ENCODE measurements at regions not wholly inside any gene's neighbourhood (a gene's known extent, or its start where the extent isn't known, plus 50 kb on each side); places are given as distances from the start of the nearest gene placed in this dataset.

GRCh38 chr3:89622063-89622700, 514.8 kb downstream of the EPHA3 start:
- H2AFZ ChIP-seq: no peak overlapping the region
- no peaks in the 10 kb centered on the region for H3K36me3 ChIP-seq (replicated peaks; ENCODE audit: insufficient read depth, low read depth)
- DNase-seq (ENCODE audit: low spot score): no peak
- H3K79me2 ChIP-seq: no peaks in the 10 kb centered on the region
- no peaks in the 10 kb centered on the region for H3K4me1 ChIP-seq (ENCODE audit: insufficient read depth)
- H3K9me2 ChIP-seq (replicated peaks; ENCODE audit: insufficient read depth): no peaks in the 10 kb centered on the region
- TF ChIP-seq CTCF (IDR thresholded peaks at IDR 0.05; ENCODE audit: poor library complexity): no peak
- TF ChIP-seq EZH2 (IDR thresholded peaks at IDR 0.05; ENCODE audit: borderline replicate concordance): no peak
- TF ChIP-seq EZH2phosphoT487 (IDR thresholded peaks at IDR 0.05; ENCODE audit: low read depth, severe bottlenecking, unreplicated experiment): no peak
- no peaks in the 10 kb centered on the region for H3K9me3 ChIP-seq (ENCODE audit: low read depth)
- 76% methylated on average over 4 of the region's 4 CpGs for WGBS (ENCODE audit: low lambda C conversion rate, missing lambda C conversion rate)
- no peak overlapping the region for H3K4me2 ChIP-seq
- H3K4me3 ChIP-seq: no peak overlapping the region
- H3K27me3 ChIP-seq: no peaks in the 10 kb centered on the region
- H3K27ac ChIP-seq: no peak overlapping the region
- H4K20me1 ChIP-seq (ENCODE audit: insufficient read depth, poor library complexity, severe bottlenecking): no peaks in the 10 kb centered on the region

GRCh38 chr3:89624494-89624893, 517.1 kb downstream of the EPHA3 start:
- no peak overlapping the region for H3K4me3 ChIP-seq
- H2AFZ ChIP-seq: no peak overlapping the region
- H3K27me3 ChIP-seq: no peaks in the 10 kb centered on the region
- H3K9me3 ChIP-seq (ENCODE audit: low read depth): no peaks in the 10 kb centered on the region
- H3K4me1 ChIP-seq (ENCODE audit: insufficient read depth): no peaks in the 10 kb centered on the region
- no peaks in the 10 kb centered on the region for H3K9me2 ChIP-seq (replicated peaks; ENCODE audit: insufficient read depth)
- no peak overlapping the region for H3K27ac ChIP-seq
- TF ChIP-seq EZH2phosphoT487 (IDR thresholded peaks at IDR 0.05; ENCODE audit: low read depth, severe bottlenecking, unreplicated experiment) (no peak), CTCF (IDR thresholded peaks at IDR 0.05; ENCODE audit: poor library complexity) (no peak), EZH2 (IDR thresholded peaks at IDR 0.05; ENCODE audit: borderline replicate concordance) (no peak)
- 72% methylated on average over 4 of the region's 4 CpGs for WGBS (ENCODE audit: low lambda C conversion rate, missing lambda C conversion rate)
- no peaks in the 10 kb centered on the region for H4K20me1 ChIP-seq (ENCODE audit: insufficient read depth, poor library complexity, severe bottlenecking)
- DNase-seq (ENCODE audit: low spot score): no peak
- H3K79me2 ChIP-seq: no peaks in the 10 kb centered on the region
- no peaks in the 10 kb centered on the region for H3K36me3 ChIP-seq (replicated peaks; ENCODE audit: insufficient read depth, low read depth)
- H3K4me2 ChIP-seq: no peak overlapping the region

- WGBS (ENCODE audit: low lambda C conversion rate, missing lambda C conversion rate): 26% methylated on average over 2 of the region's 2 CpGs
- Histone ChIP-seq H3K4me2 (no peak overlapping the region), H3K9me2 (replicated peaks; ENCODE audit: insufficient read depth) (no peaks in the 10 kb centered on the region), H3K27ac (no peak overlapping the region), H3K4me3 (no peak overlapping the region), H3K4me1 (ENCODE audit: insufficient read depth) (no peaks in the 10 kb centered on the region), H3K79me2 (no peaks in the 10 kb centered on the region), H3K36me3 (replicated peaks; ENCODE audit: insufficient read depth, low read depth) (no peaks in the 10 kb centered on the region), H3K9me3 (ENCODE audit: low read depth) (no peaks in the 10 kb centered on the region), H3K27me3 (no peaks in the 10 kb centered on the region), H2AFZ (no peak overlapping the region), H4K20me1 (ENCODE audit: insufficient read depth, poor library complexity, severe bottlenecking) (no peaks in the 10 kb centered on the region)
- DNase-seq (ENCODE audit: low spot score): no peak
- TF ChIP-seq CTCF (IDR thresholded peaks at IDR 0.05; ENCODE audit: poor library complexity) (no peak), EZH2phosphoT487 (IDR thresholded peaks at IDR 0.05; ENCODE audit: low read depth, severe bottlenecking, unreplicated experiment) (no peak), EZH2 (IDR thresholded peaks at IDR 0.05; ENCODE audit: borderline replicate concordance) (no peak)
These were observed 518.5 kb downstream of the EPHA3 start for GRCh38 chr3:89625945-89626344.

Data from hepatocyte (in vitro differentiated cells).